ENCODE measurements at regions not wholly inside any gene's neighbourhood (a gene's known extent, or its start where the extent isn't known, plus 50 kb on each side); places are given as distances from the start of the nearest gene placed in this dataset.

DNA sequence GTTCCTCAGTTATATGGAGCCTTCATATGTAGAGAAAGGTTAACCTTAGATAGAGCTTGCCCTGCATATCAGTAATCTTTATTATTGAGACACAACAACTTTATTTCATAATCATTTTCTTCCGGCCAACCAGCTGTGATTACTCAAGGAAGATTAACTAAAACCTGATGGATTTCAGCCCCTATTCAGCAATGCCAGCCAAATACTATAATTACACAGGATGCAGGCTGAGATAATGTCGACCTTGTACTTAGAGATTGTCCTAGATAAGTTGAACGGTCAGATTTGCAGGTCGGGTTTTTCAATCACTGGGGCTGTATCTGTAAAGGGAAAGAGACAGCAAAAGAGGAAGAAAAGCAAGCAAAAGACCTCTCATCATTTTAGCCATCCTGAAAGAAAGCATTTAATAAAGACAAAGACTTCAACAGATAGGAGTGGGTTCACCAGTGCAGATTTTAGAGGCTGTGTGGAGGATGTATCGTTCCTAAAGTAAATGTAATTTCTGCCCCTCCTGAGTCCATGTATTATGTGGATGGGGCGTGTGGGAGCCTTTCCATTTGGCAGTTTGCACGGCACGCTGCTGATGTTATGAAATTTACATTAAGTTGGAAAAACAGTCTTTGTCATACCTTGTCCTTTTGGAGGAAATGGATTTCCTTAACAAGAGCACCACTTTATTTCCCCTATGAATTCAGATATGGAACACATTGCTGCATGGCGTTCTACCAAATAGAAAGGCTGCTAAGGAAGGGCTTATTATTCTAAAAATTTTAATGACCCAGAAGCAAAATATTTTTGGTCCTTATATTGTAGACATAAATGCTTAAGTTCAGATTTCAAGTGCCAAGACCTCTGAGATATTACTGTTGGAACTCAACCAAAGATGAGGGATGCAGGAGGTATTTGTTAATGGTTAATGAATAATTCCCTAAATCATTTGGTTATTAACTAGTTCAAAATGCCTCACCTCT is 496.7 kb downstream of the SPRY1 start:
- TF ChIP-seq, protein P1, sequence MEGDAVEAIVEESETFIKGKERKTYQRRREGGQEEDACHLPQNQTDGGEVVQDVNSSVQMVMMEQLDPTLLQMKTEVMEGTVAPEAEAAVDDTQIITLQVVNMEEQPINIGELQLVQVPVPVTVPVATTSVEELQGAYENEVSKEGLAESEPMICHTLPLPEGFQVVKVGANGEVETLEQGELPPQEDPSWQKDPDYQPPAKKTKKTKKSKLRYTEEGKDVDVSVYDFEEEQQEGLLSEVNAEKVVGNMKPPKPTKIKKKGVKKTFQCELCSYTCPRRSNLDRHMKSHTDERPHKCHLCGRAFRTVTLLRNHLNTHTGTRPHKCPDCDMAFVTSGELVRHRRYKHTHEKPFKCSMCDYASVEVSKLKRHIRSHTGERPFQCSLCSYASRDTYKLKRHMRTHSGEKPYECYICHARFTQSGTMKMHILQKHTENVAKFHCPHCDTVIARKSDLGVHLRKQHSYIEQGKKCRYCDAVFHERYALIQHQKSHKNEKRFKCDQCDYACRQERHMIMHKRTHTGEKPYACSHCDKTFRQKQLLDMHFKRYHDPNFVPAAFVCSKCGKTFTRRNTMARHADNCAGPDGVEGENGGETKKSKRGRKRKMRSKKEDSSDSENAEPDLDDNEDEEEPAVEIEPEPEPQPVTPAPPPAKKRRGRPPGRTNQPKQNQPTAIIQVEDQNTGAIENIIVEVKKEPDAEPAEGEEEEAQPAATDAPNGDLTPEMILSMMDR (conservative IDR thresholded peaks at IDR 0.05; ENCODE audit: low read depth, low read length), result no peak
- DNase-seq (ENCODE audit: low read depth), result peak; percentile 37
- H3K4me3 ChIP-seq (ENCODE audit: low read length), result no peak overlapping the region

DNA sequence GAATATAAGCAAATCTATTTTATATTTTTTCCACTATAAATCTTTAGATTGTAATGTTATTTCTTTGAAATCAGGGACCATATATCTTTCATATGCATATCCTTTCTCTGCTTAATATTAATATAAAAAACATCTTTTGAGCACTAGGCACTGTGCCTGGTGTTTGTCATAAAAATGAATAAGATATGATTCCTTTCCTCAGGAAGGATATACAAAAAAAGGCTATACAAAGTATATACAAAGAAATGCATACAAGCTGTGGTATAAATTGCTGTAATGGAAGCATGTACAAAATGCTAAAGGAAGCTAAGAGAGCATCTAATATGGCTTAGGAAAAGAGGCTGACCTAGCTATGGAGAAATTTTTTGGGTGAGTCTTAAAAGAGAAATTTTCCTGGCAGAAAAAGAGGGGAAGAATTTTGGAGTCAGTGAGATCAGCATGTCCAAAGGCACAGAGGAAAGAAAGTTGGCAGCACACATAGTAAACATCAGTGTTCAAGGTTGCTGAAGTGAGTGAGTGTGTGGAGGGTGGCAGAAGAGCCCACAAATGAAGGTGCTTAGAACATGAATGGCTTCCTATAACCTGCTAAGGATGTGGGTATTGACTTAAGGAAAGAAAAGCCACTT is 500.0 kb downstream of the SPRY1 start:
- TF ChIP-seq, protein P1 (conservative IDR thresholded peaks at IDR 0.05; ENCODE audit: low read depth, low read length), result no peak
- no peak for DNase-seq (ENCODE audit: low read depth)
- H3K4me3 ChIP-seq (ENCODE audit: low read length), result no peak overlapping the region

DNA sequence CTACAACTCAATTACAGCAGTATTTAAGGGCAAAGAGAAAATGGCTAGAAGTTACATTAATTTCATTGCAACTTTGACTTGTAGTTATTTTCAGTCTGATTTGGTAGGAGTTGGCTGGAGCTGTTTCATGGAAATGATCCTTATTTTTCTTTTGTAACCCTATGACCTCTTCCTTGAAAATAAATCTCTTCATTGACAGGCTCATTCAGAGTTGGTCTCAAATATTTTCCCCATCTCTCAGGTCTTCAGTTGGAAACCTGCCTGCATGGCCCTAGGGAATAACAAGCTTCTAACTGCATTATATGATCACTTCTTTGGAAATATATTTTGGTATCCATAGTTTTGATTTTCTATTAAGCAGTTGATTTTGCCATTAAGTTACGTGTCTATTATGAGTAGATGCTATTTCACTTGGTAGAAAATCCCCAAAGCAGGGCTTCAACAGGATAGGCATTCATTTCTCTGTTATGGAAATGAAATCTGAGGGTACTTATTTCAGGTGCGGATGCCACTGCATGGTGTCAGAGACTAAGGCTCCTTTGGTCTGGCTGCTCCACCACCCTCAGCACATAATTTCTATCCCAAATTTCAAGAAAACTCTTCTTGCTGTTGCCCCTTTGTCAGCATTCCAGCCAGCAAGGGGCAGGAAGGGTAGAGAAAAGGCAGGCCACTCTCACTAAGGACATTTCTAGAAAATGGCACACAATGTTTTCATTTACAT is 502.5 kb downstream of the SPRY1 start:
- TF ChIP-seq, protein P1 (conservative IDR thresholded peaks at IDR 0.05; ENCODE audit: low read depth, low read length), result no peak
- DNase-seq (ENCODE audit: low read depth), result no peak
- H3K4me3 ChIP-seq (ENCODE audit: low read length), result no peak overlapping the region

DNA sequence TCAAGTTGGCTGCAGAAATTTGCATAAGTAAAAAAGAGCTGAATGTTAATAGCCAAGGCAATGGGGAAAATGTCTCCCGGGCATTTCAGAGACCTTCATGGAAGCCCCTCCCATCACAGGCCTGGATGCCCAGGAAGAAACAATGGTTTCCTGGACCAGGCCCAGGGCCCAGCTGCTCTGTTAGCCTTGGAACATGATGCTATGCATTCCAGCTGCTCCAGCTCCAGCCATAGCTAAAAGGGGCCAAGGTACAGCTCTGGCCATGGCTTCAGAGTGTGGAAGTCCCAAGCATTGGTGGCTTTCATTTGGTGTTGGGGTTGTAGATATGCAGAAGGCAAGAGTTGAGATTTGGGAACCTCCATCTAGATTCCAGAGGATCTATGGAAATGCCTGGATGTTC is 508.3 kb downstream of the SPRY1 start:
- H3K4me3 ChIP-seq (ENCODE audit: low read length), result no peak overlapping the region
- TF ChIP-seq, protein P1 (conservative IDR thresholded peaks at IDR 0.05; ENCODE audit: low read depth, low read length), result no peak
- no peak for DNase-seq (ENCODE audit: low read depth)

DNA sequence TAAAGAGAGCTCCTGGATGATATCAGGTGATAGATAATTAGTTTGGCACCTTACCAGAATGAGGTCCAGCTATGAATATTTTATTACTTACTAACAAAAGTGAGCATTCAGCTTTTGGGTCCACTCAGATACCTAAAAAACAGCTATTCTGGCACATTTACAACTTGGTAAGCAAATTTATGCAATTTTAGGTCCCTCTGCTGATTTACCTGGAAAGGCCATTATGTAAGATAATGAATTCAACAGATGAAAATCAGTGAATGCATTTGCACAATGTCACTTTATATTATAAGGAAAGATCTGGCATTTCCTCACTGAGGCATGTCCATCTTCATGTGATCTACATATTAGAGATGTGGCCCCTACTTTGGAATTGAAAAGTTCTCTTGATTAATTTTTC is 517.0 kb downstream of the SPRY1 start:
- DNase-seq (ENCODE audit: low read depth), result no peak
- no peak overlapping the region for H3K4me3 ChIP-seq (ENCODE audit: low read length)
- TF ChIP-seq, protein P1 (conservative IDR thresholded peaks at IDR 0.05; ENCODE audit: low read depth, low read length), result no peak

DNA sequence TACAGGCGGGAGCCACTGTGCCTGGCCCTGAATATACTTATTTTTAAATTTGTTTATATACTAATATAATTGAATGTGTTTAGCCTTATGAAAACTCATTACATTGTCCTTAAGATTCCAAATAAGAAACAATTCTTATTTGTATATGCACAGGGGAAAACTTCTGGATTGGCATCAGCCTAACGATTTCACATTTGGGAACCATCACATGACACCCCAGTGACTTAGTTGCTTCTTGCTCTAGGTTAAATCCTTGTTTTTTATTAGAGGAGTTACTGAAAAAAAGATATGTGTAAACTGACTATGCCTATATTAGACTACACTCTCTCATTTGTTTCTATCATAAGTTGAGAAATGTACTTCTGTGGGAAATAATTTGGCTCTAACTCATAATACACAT is 520.2 kb downstream of the SPRY1 start:
- TF ChIP-seq, protein P1 (conservative IDR thresholded peaks at IDR 0.05; ENCODE audit: low read depth, low read length), result no peak
- DNase-seq (ENCODE audit: low read depth), result no peak
- H3K4me3 ChIP-seq (ENCODE audit: low read length), result no peak overlapping the region
